GM12891 (cell line): ENCODE measurements at regions not wholly inside any gene's neighbourhood (a gene's known extent, or its start where the extent isn't known, plus 50 kb on each side); places are given as distances from the start of the nearest gene placed in this dataset.

Source experiments
- POLR2A ChIP-seq: IDR thresholded peaks from 2 replicates; pipeline ENCODE4 v1.6.1; 2011; ENCODE audit warnings: low read depth, low read length, control low read depth
- POLR2AphosphoS5 ChIP-seq: IDR thresholded peaks from 2 replicates; pipeline ENCODE4 v1.6.1; 2011; ENCODE audit warnings: low read depth, low read length, control low read depth
- POU2F2 ChIP-seq: IDR thresholded peaks from 2 replicates; pipeline ENCODE4 v1.6.1; 2011; ENCODE audit warnings: low read depth, mild to moderate bottlenecking, control low read depth, low read length, moderate library complexity
- TAF1 ChIP-seq: IDR thresholded peaks from 2 replicates; pipeline ENCODE4 v1.6.1; 2011; ENCODE audit warnings: low read depth, low read length, control low read depth

- TF ChIP-seq POLR2A (no peak), POLR2AphosphoS5 (no peak), POU2F2 (no peak), TAF1 (no peak)
Measured at GRCh38 chr15:66946578-66947164, 118.7 kb upstream of the SMAD3 start.
